Embryonic facial prominence (tissue), 1 donor: ENCODE measurements at regions not wholly inside any gene's neighbourhood (a gene's known extent, or its start where the extent isn't known, plus 50 kb on each side); places are given as distances from the start of the nearest gene placed in this dataset.

Experiments used
- DNase-seq: peaks from one replicate; pipeline ENCODE4 v3.0.0-alpha.2; 2016; ENCODE audit errors: extremely low spot score

DNA sequence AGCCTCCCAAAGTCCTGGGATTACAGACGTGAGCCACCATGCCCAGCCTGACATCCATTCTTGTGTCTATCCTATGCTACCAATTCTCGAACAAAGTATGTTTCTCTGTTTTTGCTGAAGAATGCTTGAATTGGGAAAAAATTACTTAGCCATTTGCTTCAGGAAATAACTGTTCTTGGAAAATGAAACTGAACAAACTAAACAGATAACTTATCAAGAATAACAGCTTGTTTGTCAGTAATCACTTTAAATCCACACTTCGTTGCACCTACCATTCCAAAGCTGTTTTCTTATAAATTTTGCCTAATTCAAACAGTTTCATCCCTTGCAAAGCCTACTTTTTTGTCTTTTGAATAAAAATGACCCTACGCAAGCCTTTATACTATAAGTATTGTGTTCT lies 672.9 kb downstream of the SUCLG1 start:
- no peak for DNase-seq

- no peak for DNase-seq
Observed at GRCh38 chr2:83784947-83785346, 674.1 kb downstream of the SUCLG1 start.

GRCh38 chr2:83784315-83784714 lies 674.8 kb downstream of the SUCLG1 start:
- no peak for DNase-seq

GRCh38 chr2:83782122-83782521 lies 677.0 kb downstream of the SUCLG1 start:
- no peak for DNase-seq

- no peak for DNase-seq
Observed at GRCh38 chr2:83764447-83765005, 694.6 kb downstream of the SUCLG1 start.

DNA sequence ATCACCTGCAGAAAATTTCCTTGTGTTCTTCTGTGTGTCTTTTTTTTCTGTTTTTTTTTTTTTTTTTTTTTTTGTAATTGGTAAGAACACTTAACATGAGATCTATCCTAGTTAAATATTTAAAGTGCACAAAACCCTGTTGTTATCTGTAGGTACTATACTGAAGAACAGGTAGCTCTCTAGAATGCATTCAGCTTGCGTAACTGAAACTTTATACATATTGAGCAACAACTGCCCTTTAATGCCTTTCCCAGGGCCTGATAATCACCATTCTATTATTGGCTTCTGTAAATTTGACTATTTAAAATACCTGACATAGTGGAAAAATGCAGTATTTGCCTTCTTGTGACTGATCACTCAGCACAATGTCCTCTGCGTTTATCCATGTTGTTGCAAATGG lies 701.8 kb downstream of the SUCLG1 start:
- DNase-seq = no peak

DNA sequence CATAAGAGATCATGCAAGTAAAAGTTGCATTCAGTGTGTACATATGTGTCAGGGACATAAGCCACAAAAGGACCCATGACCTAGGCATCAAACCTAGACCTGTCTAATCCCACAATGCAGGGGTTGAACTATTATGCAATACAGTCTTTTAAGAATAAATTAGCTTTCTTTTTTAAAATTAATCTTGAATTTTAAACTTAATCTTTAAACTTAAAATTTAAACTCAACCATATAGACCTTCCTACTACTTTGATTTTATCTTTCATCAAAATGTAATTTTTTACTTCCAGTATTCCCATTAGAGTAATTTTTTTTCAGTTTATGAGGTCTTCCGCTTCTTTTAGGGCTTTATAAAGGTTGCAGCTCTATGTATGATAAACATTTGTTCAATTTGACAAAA lies 702.9 kb downstream of the SUCLG1 start:
- DNase-seq = no peak

DNA sequence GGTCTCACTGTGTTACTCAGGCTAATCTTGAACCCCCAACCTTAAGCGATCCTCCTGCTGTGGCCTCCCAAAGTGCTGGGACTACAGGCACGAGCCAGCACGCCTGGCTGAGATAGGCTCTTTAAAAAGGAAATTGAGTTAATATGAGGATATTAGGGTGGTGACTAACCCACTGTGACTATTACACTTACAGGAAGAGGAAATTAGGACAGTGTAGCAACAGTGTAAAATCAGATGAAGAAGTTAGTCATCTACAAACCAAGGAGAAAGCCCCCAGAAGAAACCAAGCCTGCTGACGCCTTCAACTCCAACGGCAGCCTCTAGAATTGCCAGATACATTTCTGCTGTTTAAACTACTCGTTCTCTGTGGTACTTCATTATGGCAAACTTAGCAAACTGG lies 711.9 kb downstream of the SUCLG1 start:
- no peak for DNase-seq

DNA sequence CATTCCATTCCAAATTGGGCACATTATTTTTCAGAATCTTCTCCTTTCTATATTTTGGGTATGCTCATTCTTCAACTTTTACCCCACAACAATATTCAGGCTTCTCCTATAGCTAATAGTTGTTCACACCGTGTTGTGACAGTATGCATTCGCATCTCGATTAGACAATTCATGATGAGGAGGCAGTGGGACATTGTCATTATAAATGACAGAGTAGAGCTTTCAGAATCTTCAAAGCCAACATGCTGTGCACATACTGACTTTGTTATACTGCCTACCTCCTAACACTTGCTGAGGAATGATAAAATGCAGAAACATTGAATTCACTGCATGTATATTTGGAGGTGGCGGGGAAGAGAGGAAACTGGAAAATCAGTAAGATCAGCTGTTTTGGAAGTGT lies 714.2 kb downstream of the SUCLG1 start:
- no peak for DNase-seq

- DNase-seq = no peak
Observed at GRCh38 chr2:83742117-83742782, 716.8 kb downstream of the SUCLG1 start.

DNA sequence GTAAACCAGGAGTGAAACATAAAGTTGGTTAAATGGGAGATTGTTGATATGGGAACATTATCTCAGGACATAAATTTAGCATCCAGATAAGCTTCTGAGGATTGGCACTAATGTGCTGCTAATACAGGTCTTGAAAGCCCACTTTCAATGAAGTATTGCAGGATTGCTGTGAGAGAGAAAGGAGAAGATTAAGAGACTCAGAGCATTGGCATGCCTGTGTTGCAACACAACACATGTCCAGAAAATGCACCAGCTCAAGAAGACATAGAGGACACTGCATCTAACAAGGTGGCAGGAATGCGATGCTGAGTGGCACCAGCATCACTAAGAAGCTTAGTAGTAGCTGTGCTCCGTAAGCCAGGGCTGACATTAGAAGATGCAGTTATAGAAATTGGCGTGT lies 728.9 kb downstream of the SUCLG1 start:
- no peak for DNase-seq

DNA sequence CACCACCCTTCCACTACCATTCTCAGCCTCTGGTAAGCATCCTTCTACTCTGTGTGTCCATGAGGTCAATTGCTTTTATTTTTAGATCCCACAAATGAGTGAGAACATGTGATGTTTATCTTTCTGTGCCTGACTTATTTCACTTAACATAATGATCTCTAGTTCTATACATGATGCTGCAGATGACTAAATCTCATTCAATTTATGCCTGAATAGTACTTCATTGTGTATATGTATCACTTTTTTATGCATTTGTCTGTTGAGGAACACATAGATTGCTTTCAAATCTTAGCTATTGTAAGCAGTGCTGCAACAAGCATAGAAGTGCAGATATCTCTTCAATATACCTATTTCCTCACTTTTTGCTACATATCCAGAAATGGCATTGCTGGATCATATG lies 733.3 kb downstream of the SUCLG1 start:
- DNase-seq = no peak

- no peak for DNase-seq
Observed at GRCh38 chr2:83705146-83705545, 753.9 kb downstream of the SUCLG1 start.

DNA sequence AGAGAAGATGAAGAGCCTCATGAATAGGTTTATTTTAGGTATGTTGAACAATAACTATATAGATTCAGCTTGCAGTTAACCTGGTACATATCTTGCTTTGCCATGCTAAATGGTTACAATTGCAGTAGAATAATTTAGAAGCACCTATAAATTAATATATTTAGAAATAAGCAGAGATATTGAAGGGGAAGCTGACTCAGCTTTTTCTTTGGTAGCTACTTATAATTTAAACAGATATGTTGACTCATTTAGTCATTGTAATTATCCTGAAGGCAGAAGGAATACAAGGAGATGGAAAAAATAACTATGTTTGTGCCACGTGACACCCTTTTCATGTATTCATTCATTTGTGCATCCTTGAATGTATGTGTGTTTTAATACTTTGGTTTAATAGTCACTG lies 755.5 kb downstream of the SUCLG1 start:
- DNase-seq = no peak

DNA sequence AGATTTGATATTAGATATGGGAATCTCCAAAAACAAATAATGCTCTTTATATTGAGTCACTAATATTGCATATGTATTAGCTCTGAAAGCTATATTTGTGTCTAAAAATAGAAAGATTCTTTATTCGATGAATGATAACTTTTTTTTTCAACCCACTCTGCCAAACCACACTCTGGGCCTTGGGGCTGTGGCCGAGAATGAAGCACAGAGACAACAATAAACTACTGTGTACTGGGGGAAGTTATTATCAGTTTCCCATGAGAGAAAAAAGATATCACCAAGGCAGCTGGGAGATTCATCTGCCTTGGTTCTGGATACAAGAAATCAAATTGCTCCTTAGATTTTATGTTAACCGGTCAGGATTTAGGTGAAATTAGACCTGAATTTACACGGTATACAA lies 762.2 kb downstream of the SUCLG1 start:
- no peak for DNase-seq

GRCh38 chr2:83695530-83695929 lies 763.5 kb downstream of the SUCLG1 start:
- DNase-seq = no peak

DNA sequence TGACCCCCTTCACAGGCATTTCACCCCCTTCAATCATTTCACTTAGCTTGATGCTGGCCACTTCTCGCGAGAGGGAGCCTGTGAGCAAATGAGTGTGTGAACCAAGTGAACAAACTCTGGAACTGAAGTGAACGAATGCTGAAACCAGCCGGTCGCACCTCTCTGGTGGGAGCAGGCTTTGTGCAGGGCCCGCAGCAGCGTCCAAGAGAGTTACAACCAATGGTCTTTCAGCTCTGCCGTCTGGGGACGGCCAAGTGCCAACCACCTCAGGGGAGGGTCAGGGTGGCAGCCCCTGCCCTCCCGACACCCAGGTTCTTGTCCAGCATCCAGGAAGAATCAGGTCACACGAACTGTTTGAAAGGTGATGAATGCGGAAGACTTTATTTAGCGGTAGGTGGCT lies 764.0 kb downstream of the SUCLG1 start:
- no peak for DNase-seq

DNA sequence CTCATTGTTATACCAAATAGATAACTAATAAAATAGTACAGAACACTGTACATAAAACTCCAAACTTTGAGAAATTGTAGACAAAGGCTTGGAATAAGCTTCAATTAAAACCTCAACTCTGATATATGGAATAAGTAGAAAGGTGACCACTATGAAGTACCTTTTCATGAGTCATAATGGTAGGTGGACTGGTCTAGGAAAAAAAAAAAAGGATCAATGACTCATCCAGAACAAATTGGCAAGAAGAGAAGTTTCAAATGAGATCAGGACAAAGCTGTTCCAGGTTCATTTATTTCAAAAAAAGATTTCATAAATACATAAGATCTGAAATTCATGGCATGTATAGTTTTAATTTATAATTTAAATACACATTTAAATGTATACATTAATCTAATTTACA lies 769.7 kb downstream of the SUCLG1 start:
- no peak for DNase-seq

GRCh38 chr2:83686863-83687262 lies 772.2 kb downstream of the SUCLG1 start:
- DNase-seq = no peak

DNA sequence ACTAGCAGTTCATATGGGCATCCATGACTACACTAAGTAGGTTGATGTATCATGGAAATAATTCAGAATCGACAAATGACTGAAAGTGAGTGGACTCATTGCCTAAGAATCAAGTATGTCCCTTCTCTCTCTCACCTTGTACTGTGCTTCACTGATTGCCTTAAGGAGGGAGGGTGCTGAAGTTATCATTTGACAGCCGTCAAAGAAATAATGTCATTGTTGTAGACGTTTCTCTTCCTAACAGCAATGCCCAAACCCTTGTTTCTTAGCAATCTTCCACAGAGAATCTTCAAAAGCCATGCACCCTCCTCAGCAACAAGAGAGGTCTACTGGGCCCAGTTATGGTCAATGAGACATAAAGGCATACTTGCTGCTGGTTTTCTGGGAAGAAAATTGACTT lies 785.0 kb downstream of the SUCLG1 start:
- no peak for DNase-seq

GRCh38 chr2:83665894-83666293 lies 793.2 kb downstream of the SUCLG1 start:
- no peak for DNase-seq

GRCh38 chr2:83665154-83665553 lies 793.9 kb downstream of the SUCLG1 start:
- DNase-seq = no peak

DNA sequence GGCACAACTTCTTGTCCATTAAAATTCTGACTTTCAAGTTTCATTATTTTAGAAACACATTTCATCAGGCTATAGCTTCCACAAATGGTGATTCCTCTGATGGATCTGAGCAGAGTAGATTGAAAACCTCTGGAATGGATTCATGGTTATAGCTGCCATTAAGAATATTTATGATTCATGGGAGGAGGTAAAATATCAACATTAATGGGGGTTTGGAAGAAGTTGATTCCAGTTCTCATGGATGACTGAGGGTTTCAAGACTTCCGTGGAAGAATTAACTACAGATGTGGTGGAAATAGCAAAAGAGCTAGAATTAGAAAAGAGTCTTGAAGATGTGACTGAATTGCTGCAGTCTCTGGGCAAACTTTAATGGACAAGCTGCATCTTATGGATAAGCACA lies 797.4 kb downstream of the SUCLG1 start:
- no peak for DNase-seq

GRCh38 chr2:83654091-83654611 lies 804.9 kb downstream of the SUCLG1 start:
- DNase-seq = no peak
